ENCODE measurements at regions not wholly inside any gene's neighbourhood (a gene's known extent, or its start where the extent isn't known, plus 50 kb on each side); places are given as distances from the start of the nearest gene placed in this dataset.

GRCh38 chr9:86470326-86470725, 116.1 kb upstream of the TUT7 start:
- no peak for DNase-seq

GRCh38 chr9:86469476-86470250, 115.5 kb upstream of the TUT7 start:
- DNase-seq, result no peak

- no peak for DNase-seq
Measured at GRCh38 chr9:86464242-86464641, 110.0 kb upstream of the TUT7 start.

GRCh38 chr9:86460216-86461002, 106.2 kb upstream of the TUT7 start:
- no peak for DNase-seq

- DNase-seq, result no peak
Measured at GRCh38 chr9:86459599-86460155, 105.5 kb upstream of the TUT7 start.

GRCh38 chr9:86459191-86459590, 105.0 kb upstream of the TUT7 start:
- no peak for DNase-seq

GRCh38 chr9:86458191-86458855, 104.1 kb upstream of the TUT7 start:
- DNase-seq, result no peak

- DNase-seq, result no peak
Measured at GRCh38 chr9:86456416-86456815, 102.2 kb upstream of the TUT7 start.

- DNase-seq, result no peak
Measured at GRCh38 chr9:86454701-86455615, 100.7 kb upstream of the TUT7 start.

- no peak for DNase-seq
Measured at GRCh38 chr9:86452201-86452828, 98.1 kb upstream of the TUT7 start.

GRCh38 chr9:86449246-86449645, 95.0 kb upstream of the TUT7 start:
- DNase-seq, result no peak

GRCh38 chr9:86445671-86446070, 91.5 kb upstream of the TUT7 start:
- DNase-seq, result no peak

GRCh38 chr9:86443992-86444391, 89.8 kb upstream of the TUT7 start:
- no peak for DNase-seq

- DNase-seq, result peak; percentile 38
Measured at GRCh38 chr9:86434039-86434726, 80.0 kb upstream of the TUT7 start.

GRCh38 chr9:86424251-86424891, 70.2 kb upstream of the TUT7 start:
- peak; percentile 52 for DNase-seq

GRCh38 chr9:86413971-86414880, 60.0 kb upstream of the TUT7 start:
- DNase-seq, result no peak

- no peak for DNase-seq
Measured at GRCh38 chr9:86410281-86410680, 56.1 kb upstream of the TUT7 start.

GRCh38 chr9:86408121-86408520, 53.9 kb upstream of the TUT7 start:
- DNase-seq, result no peak

- no peak for DNase-seq
Measured at GRCh38 chr9:86407022-86407421, 52.8 kb upstream of the TUT7 start.

GRCh38 chr9:86406366-86406765, 52.2 kb upstream of the TUT7 start:
- no peak for DNase-seq
